ENCODE measurements at regions not wholly inside any gene's neighbourhood (a gene's known extent, or its start where the extent isn't known, plus 50 kb on each side); places are given as distances from the start of the nearest gene placed in this dataset.

GRCh38 chr2:237219826-237220225 lies 134.1 kb downstream of the COPS8 start:
- H3K4me3 ChIP-seq (ENCODE audit: low read depth in 1 of 2, low read length in 1 of 2): no peak overlapping the region
- H3K4me1 ChIP-seq (ENCODE audit: control insufficient read depth in 1 of 2, insufficient read depth in 1 of 2, low read depth in 1 of 2, low read length in 1 of 2): no peaks in the 10 kb centered on the region
- no peaks in the 10 kb centered on the region for H3K36me3 ChIP-seq
- no peaks in the 10 kb centered on the region for H3K9me3 ChIP-seq
- H3K27me3 ChIP-seq: peaks cover 27% of the 10 kb centered on the region
- no peak for TF ChIP-seq CTCF (IDR thresholded peaks at IDR 0.05)
- H3K27ac ChIP-seq: no peak overlapping the region

- TF ChIP-seq CTCF (IDR thresholded peaks at IDR 0.05): no peak
- no peaks in the 10 kb centered on the region for H3K36me3 ChIP-seq
- H3K4me1 ChIP-seq (ENCODE audit: control insufficient read depth in 1 of 2, insufficient read depth in 1 of 2, low read depth in 1 of 2, low read length in 1 of 2): no peaks in the 10 kb centered on the region
- no peak overlapping the region for H3K4me3 ChIP-seq (ENCODE audit: low read depth in 1 of 2, low read length in 1 of 2)
- no peaks in the 10 kb centered on the region for H3K9me3 ChIP-seq
- peaks cover 27% of the 10 kb centered on the region for H3K27me3 ChIP-seq
- no peak overlapping the region for H3K27ac ChIP-seq
Observed at GRCh38 chr2:237221443-237221842, 135.8 kb downstream of the COPS8 start.

- no peaks in the 10 kb centered on the region for H3K9me3 ChIP-seq
- no peak overlapping the region for H3K4me3 ChIP-seq (ENCODE audit: low read depth in 1 of 2, low read length in 1 of 2)
- no peak for TF ChIP-seq CTCF (IDR thresholded peaks at IDR 0.05)
- peaks cover 29% of the 10 kb centered on the region for H3K27me3 ChIP-seq
- H3K27ac ChIP-seq: no peak overlapping the region
- no peaks in the 10 kb centered on the region for H3K4me1 ChIP-seq (ENCODE audit: control insufficient read depth in 1 of 2, insufficient read depth in 1 of 2, low read depth in 1 of 2, low read length in 1 of 2)
- H3K36me3 ChIP-seq: no peaks in the 10 kb centered on the region
Observed at GRCh38 chr2:237222178-237222577, 136.5 kb downstream of the COPS8 start.

GRCh38 chr2:237222601-237223041 lies 136.9 kb downstream of the COPS8 start:
- Histone ChIP-seq H3K36me3 (no peaks in the 10 kb centered on the region), H3K9me3 (no peaks in the 10 kb centered on the region), H3K27me3 (peaks cover 34% of the 10 kb centered on the region), H3K4me1 (ENCODE audit: control insufficient read depth in 1 of 2, insufficient read depth in 1 of 2, low read depth in 1 of 2, low read length in 1 of 2) (no peaks in the 10 kb centered on the region), H3K27ac (no peak overlapping the region), H3K4me3 (ENCODE audit: low read depth in 1 of 2, low read length in 1 of 2) (no peak overlapping the region)
- TF ChIP-seq CTCF (IDR thresholded peaks at IDR 0.05): no peak

GRCh38 chr2:237223201-237223861 lies 137.6 kb downstream of the COPS8 start:
- H3K36me3 ChIP-seq: no peaks in the 10 kb centered on the region
- no peak overlapping the region for H3K4me3 ChIP-seq (ENCODE audit: low read depth in 1 of 2, low read length in 1 of 2)
- no peaks in the 10 kb centered on the region for H3K9me3 ChIP-seq
- H3K4me1 ChIP-seq (ENCODE audit: control insufficient read depth in 1 of 2, insufficient read depth in 1 of 2, low read depth in 1 of 2, low read length in 1 of 2): no peaks in the 10 kb centered on the region
- no peak overlapping the region for H3K27ac ChIP-seq
- H3K27me3 ChIP-seq: peaks cover 41% of the 10 kb centered on the region
- no peak for TF ChIP-seq CTCF (IDR thresholded peaks at IDR 0.05)
